Left ventricle myocardium superior (tissue), 1 donor: ENCODE measurements at regions not wholly inside any gene's neighbourhood (a gene's known extent, or its start where the extent isn't known, plus 50 kb on each side); places are given as distances from the start of the nearest gene placed in this dataset.

Experiments
- ATAC-seq: fragments of 200-7000 bp; cut with Tn5 transposase; one replicate; pipeline ENCODE4 v1.9.1; 2020; ENCODE audit warnings: mild to moderate bottlenecking, moderate library complexity
- DNase-seq: peaks from one replicate; pipeline ENCODE4 v3.0.0-alpha.2; 2020
- intact Hi-C: fragments of 100-400 bp; cut with micrococcal nuclease; formaldehyde crosslinking; loops from one replicate; pipeline ENCODE4 v1.11.0; 2022
- donor health status: DM: no; HTN: yes; CAD: no; lungs with severe emphysema.

DNA sequence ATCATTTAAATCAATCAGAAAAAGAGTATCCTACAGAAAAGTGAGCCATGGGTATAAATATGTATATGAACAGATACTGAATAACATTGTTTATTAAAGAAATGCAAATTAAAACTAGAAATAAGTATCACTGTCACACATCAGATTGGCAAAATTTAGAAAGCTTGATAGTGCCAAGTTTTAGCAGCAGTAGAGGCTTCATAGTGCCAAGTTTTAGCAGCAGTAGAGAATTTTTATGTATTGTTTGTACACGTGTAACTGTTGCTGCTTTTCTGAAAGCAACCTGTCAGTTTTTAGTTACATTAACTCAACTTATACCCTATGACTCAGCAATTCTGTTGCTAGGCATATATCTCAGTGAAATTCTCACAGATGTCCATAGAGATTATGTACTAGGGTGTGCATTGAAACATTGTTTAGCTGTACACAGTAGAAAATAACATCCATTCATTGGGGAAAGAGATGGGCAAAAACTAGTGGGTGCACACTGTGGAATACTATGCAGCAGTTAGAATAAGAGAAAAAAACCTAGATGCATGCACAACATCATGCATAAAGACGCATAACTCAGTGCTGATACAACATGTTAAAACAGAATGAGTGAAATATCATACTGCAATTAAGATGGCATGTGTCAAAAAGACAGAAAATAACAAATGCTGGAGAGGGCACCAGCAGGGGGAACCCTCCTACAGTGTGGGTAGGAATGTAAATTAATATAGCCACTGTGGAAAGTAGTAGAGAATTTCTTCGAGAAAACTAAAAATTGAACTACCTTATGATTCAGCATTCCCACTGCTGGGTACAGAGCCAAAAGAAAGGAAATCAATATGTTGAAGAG, 294.5 kb upstream of the NT5C1B start:
- intact Hi-C loops, result no loop called here
- ATAC-seq (no peak), DNase-seq (no peak)

DNA sequence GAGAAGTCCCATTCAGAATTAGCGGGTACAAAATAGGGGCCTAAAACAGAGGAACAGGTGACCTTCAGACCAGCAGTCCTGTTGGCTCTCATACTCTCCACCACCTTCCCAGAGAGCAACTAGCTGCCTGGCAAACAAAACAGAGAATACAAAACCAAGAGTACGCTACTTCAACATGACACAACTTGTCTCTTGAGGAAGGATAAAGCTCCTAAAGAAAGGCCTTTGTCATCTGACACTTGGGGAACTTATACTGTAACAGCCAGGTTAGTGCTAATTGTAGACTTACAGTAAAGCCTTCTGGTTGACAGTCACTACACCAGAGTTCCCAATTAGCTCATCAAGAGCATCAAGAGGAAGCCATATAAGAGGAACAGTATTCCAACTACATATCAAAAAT, 282.1 kb upstream of the NT5C1B start:
- intact Hi-C loops, result no loop called here
- DNase-seq (no peak), ATAC-seq (no peak)

- DNase-seq, result no peak
- intact Hi-C loops, result no loop called here
- no peak for ATAC-seq
Observed at GRCh38 chr2:18870307-18870706, 280.9 kb upstream of the NT5C1B start.

- DNase-seq, result no peak
- intact Hi-C loops, result no loop called here
- no peak for ATAC-seq
Observed at GRCh38 chr2:18861951-18862350, 272.6 kb upstream of the NT5C1B start.

GRCh38 chr2:18860179-18860578, 270.8 kb upstream of the NT5C1B start:
- ATAC-seq (no peak), DNase-seq (no peak)
- intact Hi-C loops, result no loop called here

GRCh38 chr2:18856765-18857164, 267.4 kb upstream of the NT5C1B start:
- intact Hi-C loops, result no loop called here
- no peak for ATAC-seq
- DNase-seq, result no peak

DNA sequence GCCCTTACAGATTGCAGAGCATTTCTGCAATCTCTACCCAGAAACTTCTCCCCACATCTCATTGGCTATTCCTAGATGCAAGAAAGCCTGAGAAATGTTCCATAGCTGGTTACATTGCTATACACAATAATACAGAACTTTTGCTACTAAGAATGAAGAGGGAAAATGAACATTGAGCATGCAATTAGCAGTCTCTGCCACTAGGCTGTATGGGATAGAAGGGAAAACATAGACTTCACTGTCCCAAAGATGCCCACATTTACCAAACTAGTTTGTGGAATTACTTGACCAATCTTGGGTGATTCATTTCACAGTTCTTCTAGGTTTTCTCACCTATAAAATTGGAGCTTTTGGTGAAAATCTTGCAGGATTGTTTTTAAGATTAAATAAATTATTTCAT, 265.7 kb upstream of the NT5C1B start:
- DNase-seq (no peak), ATAC-seq (no peak)
- intact Hi-C loops, result no loop called here

DNA sequence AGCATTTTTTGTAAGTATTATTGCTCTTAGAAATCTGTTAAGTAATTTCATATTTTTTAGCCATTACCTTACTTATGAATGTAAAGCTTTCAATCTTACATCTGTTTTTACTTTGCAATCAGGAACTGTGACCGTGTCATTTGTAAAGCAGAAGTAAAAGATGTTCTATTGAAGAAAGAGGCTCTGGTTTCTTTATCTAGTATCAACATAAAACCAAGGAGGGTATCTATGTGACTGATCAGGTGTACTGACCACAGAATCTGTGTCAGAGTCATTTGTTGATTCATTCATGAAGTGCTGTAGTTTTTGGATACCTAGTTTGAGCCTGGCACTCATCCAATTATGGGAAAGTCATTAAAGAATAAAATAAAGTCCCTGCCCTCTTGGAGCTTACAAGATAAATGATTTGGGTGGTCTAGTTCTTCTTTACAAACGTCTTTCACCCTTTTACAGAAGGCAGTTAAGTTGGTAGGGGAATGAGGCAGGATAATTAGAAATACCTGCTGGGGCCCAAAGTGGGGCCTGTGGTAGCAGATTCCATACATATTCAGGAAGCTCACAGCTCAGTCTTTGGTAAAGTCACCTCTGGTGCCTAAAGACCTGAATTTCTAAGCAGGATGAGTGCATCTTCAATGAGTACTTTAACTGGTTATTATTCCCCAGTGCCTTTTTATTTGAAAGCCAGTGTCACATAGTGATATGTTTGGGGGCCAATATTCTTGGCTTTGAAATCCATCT, 260.6 kb upstream of the NT5C1B start:
- ATAC-seq (no peak), DNase-seq (no peak)
- intact Hi-C loops, result no loop called here

DNA sequence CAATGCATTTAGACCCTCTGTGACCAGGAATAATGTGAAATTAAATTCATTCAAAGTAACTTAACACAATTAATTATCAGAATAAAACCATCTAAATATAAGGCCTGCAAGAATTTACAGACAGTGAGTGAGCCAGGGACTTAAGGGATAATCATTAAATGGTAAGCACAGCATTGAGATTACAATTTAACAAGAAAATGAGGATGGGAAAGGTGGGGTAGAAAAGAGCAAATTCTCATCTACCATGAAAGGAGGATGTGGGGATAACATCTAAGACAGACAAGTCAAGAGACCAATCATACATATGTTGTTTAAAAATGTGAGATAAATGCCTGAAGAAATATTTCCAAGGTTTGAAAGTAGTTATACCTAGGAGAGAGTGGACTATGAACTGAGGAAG, 259.3 kb upstream of the NT5C1B start:
- intact Hi-C loops, result no loop called here
- ATAC-seq (no peak), DNase-seq (no peak)

GRCh38 chr2:18845854-18846445, 256.6 kb upstream of the NT5C1B start:
- ATAC-seq (peak; percentile 75), DNase-seq (no peak)
- intact Hi-C loops, result no loop called here

DNA sequence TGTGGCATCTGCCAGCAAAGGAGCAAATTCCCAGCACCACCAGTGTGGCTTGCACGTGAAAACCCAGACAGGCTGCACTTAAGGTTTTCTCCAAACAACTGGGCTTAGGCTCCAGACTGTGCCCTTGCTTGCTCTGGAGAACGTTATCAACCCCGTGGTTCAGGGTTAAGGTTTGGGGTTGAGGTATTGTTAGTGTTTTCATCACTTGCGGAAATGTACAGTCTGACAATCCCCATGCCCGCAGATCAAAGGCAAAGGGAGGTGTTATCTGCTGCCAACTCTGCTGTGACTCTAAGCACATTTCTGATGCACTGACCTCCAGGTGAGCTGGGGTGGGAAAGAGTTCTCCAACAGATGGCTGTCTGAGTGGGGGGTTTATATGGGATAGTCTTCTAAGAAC, 253.5 kb upstream of the NT5C1B start:
- intact Hi-C loops, result no loop called here
- DNase-seq (no peak), ATAC-seq (peak; percentile 36)

DNA sequence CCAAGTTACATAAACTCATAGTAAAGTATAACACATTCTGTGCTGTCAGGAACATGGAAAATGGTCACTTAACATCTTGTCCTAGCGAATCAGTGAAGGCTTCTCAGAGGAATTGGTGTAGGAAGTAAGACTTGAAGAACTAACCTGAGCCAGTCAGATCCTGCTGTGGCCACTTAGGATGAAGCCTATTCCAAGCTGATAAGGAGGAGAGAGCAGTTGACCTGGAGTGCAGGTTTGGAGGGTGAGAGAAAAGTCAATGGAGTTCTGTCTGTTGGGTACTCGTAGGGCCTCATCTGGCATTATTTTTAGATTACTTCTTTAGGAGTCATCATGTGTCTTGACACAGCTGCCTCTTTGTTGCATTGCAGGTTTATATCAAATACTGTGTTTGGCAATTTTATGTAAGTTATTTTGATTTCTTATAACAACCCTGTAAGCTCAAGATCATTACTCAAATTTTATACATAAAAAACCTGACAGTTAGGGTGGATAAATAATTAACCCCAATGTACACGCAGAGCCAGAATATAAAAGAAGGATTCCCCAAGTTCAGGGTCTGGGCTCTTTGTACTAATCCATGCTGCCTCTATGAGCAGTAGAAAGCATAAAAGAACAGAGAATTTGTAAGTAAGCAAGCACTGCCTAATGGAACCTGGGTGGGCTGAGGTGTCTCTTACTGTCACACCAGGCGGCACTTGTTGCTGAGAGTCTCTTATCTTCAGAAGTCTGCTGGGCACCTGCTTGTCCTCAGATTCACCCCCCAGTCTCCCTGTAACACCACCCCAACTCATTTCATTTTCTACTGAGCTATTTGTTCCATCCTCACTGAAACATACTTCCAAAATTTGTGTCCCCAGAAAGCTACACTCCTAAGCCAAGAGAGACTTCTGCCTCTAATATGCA, 252.1 kb upstream of the NT5C1B start:
- DNase-seq, result no peak
- ATAC-seq, result no peak
- intact Hi-C loops, result no loop called here

GRCh38 chr2:18837240-18837639, 247.9 kb upstream of the NT5C1B start:
- intact Hi-C loops, result no loop called here
- DNase-seq (no peak), ATAC-seq (no peak)

GRCh38 chr2:18836436-18836835, 247.1 kb upstream of the NT5C1B start:
- DNase-seq (no peak), ATAC-seq (no peak)
- intact Hi-C loops, result no loop called here

DNA sequence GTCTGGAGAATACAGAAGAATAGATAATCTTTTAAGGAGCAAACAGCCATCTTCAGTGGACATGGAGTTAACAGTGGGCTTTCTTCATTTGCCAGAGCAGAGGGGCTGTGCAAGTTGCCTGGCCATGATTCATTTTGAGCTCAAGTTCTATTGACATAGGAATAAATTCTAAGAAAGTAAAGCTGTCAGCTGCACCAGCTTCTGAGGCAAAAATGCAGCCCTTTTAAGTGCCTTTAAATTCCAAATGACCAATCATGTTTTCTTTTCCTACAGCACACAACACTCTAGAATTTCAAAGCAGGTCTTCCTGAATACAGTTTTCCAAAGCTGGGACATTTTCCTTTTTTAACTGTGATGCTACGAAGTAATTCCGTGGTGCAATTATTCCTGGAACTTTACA, 246.4 kb upstream of the NT5C1B start:
- no peak for ATAC-seq
- DNase-seq, result no peak
- intact Hi-C loops, result no loop called here

- ATAC-seq (peak; percentile 69), DNase-seq (no peak)
- intact Hi-C loops, result no loop called here
Observed at GRCh38 chr2:18834341-18834740, 245.0 kb upstream of the NT5C1B start.

DNA sequence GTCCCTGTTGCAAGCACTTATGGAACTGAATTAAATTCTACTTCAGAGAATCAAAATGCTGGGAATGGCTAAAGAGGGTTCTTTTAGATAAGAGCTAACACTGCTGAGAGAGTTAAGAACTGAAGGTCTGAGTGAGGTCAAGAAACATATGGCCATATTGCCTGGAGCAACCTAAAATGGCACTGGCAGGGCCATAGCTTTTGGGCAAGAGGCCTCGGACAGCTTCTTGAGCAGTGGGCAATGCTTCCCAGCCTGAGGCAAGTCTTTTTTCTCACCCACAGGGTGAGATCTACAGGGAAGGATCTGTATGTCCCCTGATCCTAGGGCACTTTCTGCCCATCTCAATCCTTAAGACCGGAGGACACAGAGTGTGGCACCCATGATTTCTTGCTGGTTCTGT, 244.6 kb upstream of the NT5C1B start:
- DNase-seq, result no peak

DNA sequence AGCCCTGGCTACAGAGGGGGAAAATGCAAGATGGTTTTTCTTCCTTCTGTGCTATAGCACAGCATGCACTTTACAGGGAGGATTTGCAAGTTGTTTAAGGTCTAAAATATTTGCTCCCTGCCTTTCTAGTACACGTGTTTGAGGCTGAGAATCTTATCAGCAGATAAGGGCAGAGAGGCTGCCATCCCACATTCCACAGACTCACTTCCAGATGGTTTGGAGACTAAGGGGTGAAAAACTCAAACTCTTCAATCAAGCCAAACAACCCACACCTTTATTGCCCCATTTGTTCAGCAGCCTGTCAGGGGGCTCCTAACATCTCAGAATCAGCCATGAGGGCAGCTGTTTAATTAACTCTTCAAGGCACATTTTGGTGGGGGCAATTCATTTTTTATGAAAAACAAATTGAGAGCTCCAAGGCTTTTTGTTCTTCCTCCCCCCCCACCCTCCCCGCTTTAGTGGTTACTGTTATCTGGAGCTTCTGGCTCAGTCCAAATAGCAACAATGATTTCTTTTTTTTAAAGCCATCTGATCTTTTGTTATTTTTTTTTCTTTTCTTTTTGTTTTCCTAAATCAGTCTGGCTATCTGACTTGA, 242.6 kb upstream of the NT5C1B start:
- intact Hi-C loops, result no loop called here
- DNase-seq (no peak), ATAC-seq (no peak)

More for the DNA sequence above, 244.6 kb upstream of the NT5C1B start:
- no peak for ATAC-seq
- intact Hi-C loops, result no loop called here

- intact Hi-C loops, result no loop called here
- DNase-seq, result no peak
- ATAC-seq, result peak; percentile 62
Observed at GRCh38 chr2:18830962-18831361, 241.6 kb upstream of the NT5C1B start.
